Coronary artery (tissue), 2 donors: ENCODE measurements at regions not wholly inside any gene's neighbourhood (a gene's known extent, or its start where the extent isn't known, plus 50 kb on each side); places are given as distances from the start of the nearest gene placed in this dataset.

Source experiments
- DNase-seq: peaks from one replicate; pipeline ENCODE4 v3.0.0-alpha.2; 2017; ENCODE audit warnings: low spot score
- H3K27ac ChIP-seq, 2 donors: fragments of 200-600 bp; sonication (generic); one replicate each; pipeline ENCODE4 v1.5.1; 2016 to 2019
- H3K4me3 ChIP-seq: fragments of 200-600 bp; sonication (generic); 2 replicates; pipeline ENCODE4 v1.5.1; 2016; ENCODE audit warnings: mild to moderate bottlenecking, moderate library complexity
- CTCF ChIP-seq: fragments of 200-600 bp; sonication (generic); IDR thresholded peaks from one replicate; pipeline ENCODE4 v1.5.1; 2019; ENCODE audit warnings: antibody characterized with exemption

GRCh38 chr20:61072398-61072797 lies 179.7 kb upstream of the CDH4 start:
- TF ChIP-seq CTCF = no peak
- Histone ChIP-seq H3K27ac (no peak overlapping the region), H3K4me3 (no peak overlapping the region)
- DNase-seq = no peak

GRCh38 chr20:61073376-61073775 lies 178.7 kb upstream of the CDH4 start:
- H3K4me3 ChIP-seq = no peak overlapping the region
- no peak overlapping the region for H3K27ac ChIP-seq
- TF ChIP-seq CTCF = no peak
- no peak for DNase-seq

- H3K4me3 ChIP-seq = no peak overlapping the region
- no peak for TF ChIP-seq CTCF
- no peak overlapping the region for H3K27ac ChIP-seq
- DNase-seq = no peak
Measured at GRCh38 chr20:61082720-61083119, 169.3 kb upstream of the CDH4 start.

DNA sequence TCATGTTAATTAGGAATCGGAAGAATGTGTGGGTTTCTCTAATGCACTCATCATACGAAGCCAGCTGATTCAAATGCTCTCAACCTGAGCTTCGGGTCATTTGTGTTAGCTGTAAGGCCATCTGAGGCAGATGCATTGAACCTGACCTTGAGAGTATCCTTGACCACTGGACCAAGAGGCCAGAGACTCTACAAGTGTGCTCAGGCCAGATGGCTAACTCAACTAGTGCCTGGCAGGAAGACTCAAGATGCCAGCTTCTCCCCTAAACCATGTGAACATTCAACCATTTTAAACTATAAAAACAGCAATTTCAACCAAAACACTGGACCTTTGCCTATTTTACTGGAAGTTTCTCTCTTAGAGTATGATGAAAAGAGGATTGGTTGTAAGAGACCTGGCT lies 168.6 kb upstream of the CDH4 start:
- TF ChIP-seq CTCF = no peak
- no peak overlapping the region for H3K27ac ChIP-seq
- no peak for DNase-seq
- no peak overlapping the region for H3K4me3 ChIP-seq

GRCh38 chr20:61086031-61086430 lies 166.0 kb upstream of the CDH4 start:
- TF ChIP-seq CTCF = no peak
- no peak overlapping the region for H3K27ac ChIP-seq
- H3K4me3 ChIP-seq = no peak overlapping the region
- DNase-seq = no peak

DNA sequence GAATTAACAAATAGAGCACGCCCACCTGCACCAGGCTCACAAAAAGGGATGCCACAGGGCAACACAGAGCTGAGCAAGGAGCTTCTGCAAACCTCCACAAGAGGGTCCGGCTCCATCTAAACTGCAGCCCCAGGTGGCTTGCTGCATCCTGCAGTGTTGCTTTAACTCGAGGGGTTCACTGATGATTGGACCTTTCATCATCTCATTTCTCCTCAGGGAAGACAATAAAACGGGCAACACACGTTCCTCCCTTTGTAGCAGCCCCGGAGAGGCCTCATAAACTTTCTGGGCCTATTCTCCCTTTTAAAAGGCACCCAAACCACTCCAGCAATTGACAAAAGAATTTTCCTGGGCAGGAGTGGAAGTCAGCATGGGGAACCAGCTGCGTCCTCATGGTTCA lies 161.5 kb upstream of the CDH4 start:
- no peak overlapping the region for H3K27ac ChIP-seq
- no peak overlapping the region for H3K4me3 ChIP-seq
- DNase-seq = no peak
- no peak for TF ChIP-seq CTCF

- TF ChIP-seq CTCF = no peak
- DNase-seq = no peak
- H3K27ac ChIP-seq = no peak overlapping the region
- H3K4me3 ChIP-seq = no peak overlapping the region
Measured at GRCh38 chr20:61092251-61092650, 159.8 kb upstream of the CDH4 start.
